Kidney (tissue), 13 donors: ENCODE measurements at regions not wholly inside any gene's neighbourhood (a gene's known extent, or its start where the extent isn't known, plus 50 kb on each side); places are given as distances from the start of the nearest gene placed in this dataset.

Experiments used
- DNase-seq, 5 donors: peaks; one replicate each; pipeline ENCODE4 v3.0.0-alpha.2; 2013 to 2020
- FAIRE-seq: peaks from 2 replicates; lab custom pipeline; 2012; peaks lifted over from hg19 to GRCh38; lab: Jason Lieb, UNC
- H3K27ac ChIP-seq, 2 donors: one replicate each; pipeline ENCODE4 v1.7.0; 2013; ENCODE audit warnings: low read depth in 2 of 2, low read length in 2 of 2, inconsistent platforms in 1 of 2
- H3K27me3 ChIP-seq: one replicate; pipeline ENCODE4 v1.7.1; 2013; ENCODE audit warnings: low read length, inconsistent platforms; ENCODE audit not compliant: control insufficient read depth, insufficient read depth
- H3K36me3 ChIP-seq, 3 donors: one replicate each; pipeline versions ENCODE4 v1.7.0 to v1.7.1; 2013; ENCODE audit warnings: low read length in 3 of 3, control low read depth in 1 of 3, inconsistent platforms in 1 of 3; ENCODE audit not compliant: insufficient read depth in 3 of 3, control insufficient read depth in 2 of 3
- H3K4me1 ChIP-seq, 3 donors: one replicate each; pipeline versions ENCODE4 v1.7.0 to v1.7.1; 2013; ENCODE audit warnings: low read length in 3 of 3, inconsistent platforms in 1 of 3, low read depth in 1 of 3; ENCODE audit not compliant: control insufficient read depth in 2 of 3, insufficient read depth in 2 of 3
- H3K4me3 ChIP-seq, 3 donors: one replicate each; pipeline versions ENCODE4 v1.7.0 to v1.8.1; 2013; ENCODE audit warnings: low read length in 3 of 3, control low read depth in 1 of 3, inconsistent platforms in 1 of 3
- H3K9ac ChIP-seq, 3 donors: one replicate each; pipeline versions ENCODE4 v1.7.0 to v1.7.1; 2013; ENCODE audit warnings: low read length in 3 of 3, control low read depth in 1 of 3, inconsistent platforms in 1 of 3
- H3K9me3 ChIP-seq, 3 donors: one replicate each; pipeline versions ENCODE4 v1.7.0 to v1.7.1; 2013; ENCODE audit warnings: low read length in 3 of 3, control low read depth in 1 of 3, inconsistent platforms in 1 of 3; ENCODE audit not compliant: control insufficient read depth in 2 of 3, insufficient read depth in 1 of 3
- intact Hi-C: fragments of 100-400 bp; cut with DNase I; formaldehyde crosslinking; loops from one replicate; pipeline ENCODE4 v1.11.1; 2022
- TF ChIP-seq, protein P1 (sequence below): IDR thresholded peaks from 3 replicates; pipeline ENCODE4 v1.5.1; 2012; ENCODE audit warnings: mild to moderate bottlenecking, moderate library complexity, borderline replicate concordance; ENCODE audit not compliant: insufficient read depth; ENCODE audit errors: extremely low read depth
- donor health status: control.
- donor health status: control.
- donor health status: control.
- donor health status: control.
- donor health status: control.
- donor health status: DM: yes; HTN: yes; CAD: no.
- donor health status: Normal renal cell carcinoma (clear cell type).

DNA sequence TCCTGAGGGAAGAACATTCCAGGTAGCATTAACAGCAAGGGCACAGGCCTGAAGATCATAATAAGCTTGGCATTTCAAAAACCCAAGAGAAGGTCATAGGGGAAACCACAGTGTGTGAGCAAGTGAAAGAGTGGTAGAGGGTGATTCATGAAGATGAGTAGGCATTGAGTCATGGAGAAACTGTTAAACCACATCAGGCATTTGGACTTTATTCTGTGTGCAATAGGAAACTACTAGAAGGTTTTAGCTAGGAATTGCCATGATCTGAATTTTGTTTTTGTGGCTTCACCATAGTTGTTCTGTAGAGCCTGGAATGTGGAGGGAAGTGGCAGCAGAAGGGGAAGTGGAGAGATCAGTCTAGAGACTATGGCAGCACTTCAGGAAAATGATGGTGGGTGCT, 359.0 kb upstream of the PTBP2 start:
- Histone ChIP-seq H3K9me3 (no peaks in the 10 kb centered on the region), H3K36me3 (no peaks in the 10 kb centered on the region), H3K27ac (no peak overlapping the region), H3K4me3 (no peak overlapping the region), H3K27me3 (no peaks in the 10 kb centered on the region), H3K4me1 (no peaks in the 10 kb centered on the region), H3K9ac (no peak overlapping the region)
- intact Hi-C loops: no loop called here
- TF ChIP-seq, protein P1, sequence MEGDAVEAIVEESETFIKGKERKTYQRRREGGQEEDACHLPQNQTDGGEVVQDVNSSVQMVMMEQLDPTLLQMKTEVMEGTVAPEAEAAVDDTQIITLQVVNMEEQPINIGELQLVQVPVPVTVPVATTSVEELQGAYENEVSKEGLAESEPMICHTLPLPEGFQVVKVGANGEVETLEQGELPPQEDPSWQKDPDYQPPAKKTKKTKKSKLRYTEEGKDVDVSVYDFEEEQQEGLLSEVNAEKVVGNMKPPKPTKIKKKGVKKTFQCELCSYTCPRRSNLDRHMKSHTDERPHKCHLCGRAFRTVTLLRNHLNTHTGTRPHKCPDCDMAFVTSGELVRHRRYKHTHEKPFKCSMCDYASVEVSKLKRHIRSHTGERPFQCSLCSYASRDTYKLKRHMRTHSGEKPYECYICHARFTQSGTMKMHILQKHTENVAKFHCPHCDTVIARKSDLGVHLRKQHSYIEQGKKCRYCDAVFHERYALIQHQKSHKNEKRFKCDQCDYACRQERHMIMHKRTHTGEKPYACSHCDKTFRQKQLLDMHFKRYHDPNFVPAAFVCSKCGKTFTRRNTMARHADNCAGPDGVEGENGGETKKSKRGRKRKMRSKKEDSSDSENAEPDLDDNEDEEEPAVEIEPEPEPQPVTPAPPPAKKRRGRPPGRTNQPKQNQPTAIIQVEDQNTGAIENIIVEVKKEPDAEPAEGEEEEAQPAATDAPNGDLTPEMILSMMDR: no peak
- FAIRE-seq: no peak
- no peak for DNase-seq

DNA sequence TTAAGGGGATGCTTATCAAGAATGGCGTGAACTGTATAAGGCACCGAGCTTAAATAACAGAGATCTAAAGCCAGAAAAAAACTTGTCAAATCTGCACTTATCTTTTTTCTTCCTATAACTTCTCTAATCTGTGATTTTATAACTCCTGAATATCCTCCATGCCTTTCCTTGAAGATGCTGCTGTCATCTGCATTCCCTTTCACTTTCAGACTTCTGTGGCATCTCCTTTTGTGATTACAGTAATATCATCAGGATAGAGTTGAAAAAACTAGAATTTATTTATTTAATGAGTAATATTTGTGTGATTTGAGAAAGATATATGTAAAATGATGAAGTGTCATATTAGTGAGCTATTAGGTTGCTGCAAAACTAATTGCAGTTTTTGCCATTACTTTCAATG, 357.8 kb upstream of the PTBP2 start:
- Histone ChIP-seq H3K4me1 (no peaks in the 10 kb centered on the region), H3K36me3 (no peaks in the 10 kb centered on the region), H3K27me3 (no peaks in the 10 kb centered on the region), H3K9me3 (no peaks in the 10 kb centered on the region), H3K9ac (no peak overlapping the region), H3K27ac (no peak overlapping the region), H3K4me3 (no peak overlapping the region)
- TF ChIP-seq, protein P1: no peak
- DNase-seq (no peak), FAIRE-seq (no peak)
- intact Hi-C loops: no loop called here

DNA sequence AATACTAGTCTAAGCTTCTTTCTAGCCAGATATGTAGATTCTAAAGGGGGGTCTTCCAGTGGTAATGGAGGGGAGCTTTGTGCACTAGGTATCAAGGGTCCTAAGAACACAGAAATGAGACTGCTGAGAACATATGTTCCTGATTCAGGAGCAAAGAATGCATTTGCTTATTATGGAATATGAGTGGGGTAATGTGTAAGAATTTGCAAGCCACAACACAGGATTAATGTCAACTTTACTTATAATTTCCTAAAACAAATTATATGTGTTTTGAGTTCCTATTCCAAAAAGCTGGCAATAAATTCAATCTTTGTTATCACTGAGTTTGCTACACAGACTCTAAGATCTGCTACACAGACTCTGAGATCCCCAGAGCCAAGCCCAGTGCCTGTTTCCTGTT, 357.0 kb upstream of the PTBP2 start:
- no peak overlapping the region for H3K4me3 ChIP-seq
- H3K27ac ChIP-seq: no peak overlapping the region
- DNase-seq (no peak), FAIRE-seq (no peak)
- TF ChIP-seq, protein P1: no peak
- H3K4me1 ChIP-seq: no peaks in the 10 kb centered on the region
- H3K9me3 ChIP-seq: no peaks in the 10 kb centered on the region
- no peaks in the 10 kb centered on the region for H3K27me3 ChIP-seq
- H3K9ac ChIP-seq: no peak overlapping the region
- no peaks in the 10 kb centered on the region for H3K36me3 ChIP-seq
- intact Hi-C loops: no loop called here

DNA sequence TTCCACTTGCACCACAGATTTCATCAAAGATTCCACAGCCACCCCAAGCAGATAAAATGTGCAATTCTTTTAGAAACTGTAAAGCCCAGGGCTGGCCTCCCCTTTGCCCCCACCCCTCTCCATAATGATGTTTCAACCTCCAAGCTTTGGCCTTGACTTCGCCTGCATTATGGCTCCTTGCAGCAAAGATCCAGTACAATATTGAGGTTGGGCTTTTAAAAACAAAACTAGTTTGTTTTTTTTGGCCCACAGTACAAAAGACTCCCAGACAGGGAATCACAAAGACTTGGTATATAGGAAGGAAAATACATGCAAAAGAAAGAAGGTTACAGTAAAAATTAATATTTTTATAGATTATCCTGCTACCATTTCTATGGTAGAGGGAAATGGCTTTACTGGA, 356.5 kb upstream of the PTBP2 start:
- TF ChIP-seq, protein P1: no peak
- H3K4me3 ChIP-seq: no peak overlapping the region
- no peak overlapping the region for H3K27ac ChIP-seq
- no peak overlapping the region for H3K9ac ChIP-seq
- no peaks in the 10 kb centered on the region for H3K4me1 ChIP-seq
- no peaks in the 10 kb centered on the region for H3K27me3 ChIP-seq
- FAIRE-seq (no peak), DNase-seq (peak in 2 of 5 donors; percentile 21 to 64)
- H3K36me3 ChIP-seq: no peaks in the 10 kb centered on the region
- intact Hi-C loops: no loop called here
- H3K9me3 ChIP-seq: no peaks in the 10 kb centered on the region
